Fibroblast of mammary gland (primary cell): ENCODE measurements at regions not wholly inside any gene's neighbourhood (a gene's known extent, or its start where the extent isn't known, plus 50 kb on each side); places are given as distances from the start of the nearest gene placed in this dataset.

ENCODE experiments used
- DNase-seq: peaks from one replicate; pipeline ENCODE4 v3.0.0-alpha.2; 2010; ENCODE audit warnings: low read depth
- H3K4me3 ChIP-seq: 2 replicates; pipeline ENCODE4 v1.5.1; 2011; ENCODE audit warnings: low read depth, mild to moderate bottlenecking, low read length, moderate library complexity; ENCODE audit not compliant: control insufficient read depth
- CTCF ChIP-seq: conservative IDR thresholded peaks from 2 replicates; pipeline ENCODE4 v1.5.1; 2011; ENCODE audit warnings: low read depth, low read length, inconsistent platforms; ENCODE audit not compliant: control insufficient read depth, insufficient read depth

GRCh38 chr3:59575113-59576001 lies 525.5 kb upstream of the CFAP20DC start:
- TF ChIP-seq CTCF, result peak; percentile 91
- peak; percentile 71 for DNase-seq
- no peak overlapping the region for H3K4me3 ChIP-seq

- DNase-seq, result peak; percentile 96
- no peak for TF ChIP-seq CTCF
- no peak overlapping the region for H3K4me3 ChIP-seq
Observed at GRCh38 chr3:59573911-59574310, 524.1 kb upstream of the CFAP20DC start.

GRCh38 chr3:59572106-59572505 lies 522.3 kb upstream of the CFAP20DC start:
- peak; percentile 30 for DNase-seq
- no peak overlapping the region for H3K4me3 ChIP-seq
- TF ChIP-seq CTCF, result no peak

GRCh38 chr3:59570806-59571205 lies 521.0 kb upstream of the CFAP20DC start:
- DNase-seq, result no peak
- no peak overlapping the region for H3K4me3 ChIP-seq
- no peak for TF ChIP-seq CTCF

GRCh38 chr3:59567661-59568060 lies 517.8 kb upstream of the CFAP20DC start:
- no peak for TF ChIP-seq CTCF
- DNase-seq, result no peak
- no peak overlapping the region for H3K4me3 ChIP-seq

- no peak overlapping the region for H3K4me3 ChIP-seq
- TF ChIP-seq CTCF, result no peak
- no peak for DNase-seq
Observed at GRCh38 chr3:59566481-59566975, 516.7 kb upstream of the CFAP20DC start.
